HG02623 (cell line): ENCODE measurements at regions not wholly inside any gene's neighbourhood (a gene's known extent, or its start where the extent isn't known, plus 50 kb on each side); places are given as distances from the start of the nearest gene placed in this dataset.
"Not testable (repeated sequence)": the region's sequence is repeated elsewhere in the genome, so short reads cannot be mapped to it uniquely, and the experiment has no call there.

Experiments
- ATAC-seq: cut with Tn5 transposase; IDR thresholded peaks from one replicate; pipeline ENCODE4 v1.9.1; 2021; ENCODE audit warnings: moderate library complexity; ENCODE audit not compliant: unreplicated experiment

- ATAC-seq, result no peak
Observed at GRCh38 chr16:65716737-65717700, 595.2 kb upstream of the CDH11 start.

GRCh38 chr16:65713181-65713808 is 591.4 kb upstream of the CDH11 start:
- no peak for ATAC-seq

- ATAC-seq, result no peak
Observed at GRCh38 chr16:65710107-65710506, 588.2 kb upstream of the CDH11 start.

- ATAC-seq, result no peak
Observed at GRCh38 chr16:65704866-65705265, 583.0 kb upstream of the CDH11 start.

- ATAC-seq, result no peak
Observed at GRCh38 chr16:65702707-65703402, 581.0 kb upstream of the CDH11 start.

- ATAC-seq, result no peak
Observed at GRCh38 chr16:65700596-65700995, 578.7 kb upstream of the CDH11 start.

- no peak for ATAC-seq
Observed at GRCh38 chr16:65698791-65699321, 577.0 kb upstream of the CDH11 start.

- ATAC-seq, result no peak
Observed at GRCh38 chr16:65697521-65697920, 575.7 kb upstream of the CDH11 start.

- ATAC-seq, result no peak
Observed at GRCh38 chr16:65697065-65697464, 575.2 kb upstream of the CDH11 start.

- ATAC-seq, result not testable (repeated sequence)
Observed at GRCh38 chr16:65691846-65692245, 570.0 kb upstream of the CDH11 start.

GRCh38 chr16:65689726-65690125 is 567.9 kb upstream of the CDH11 start:
- ATAC-seq, result no peak

GRCh38 chr16:65688301-65688700 is 566.4 kb upstream of the CDH11 start:
- no peak for ATAC-seq

GRCh38 chr16:65684230-65684629 is 562.4 kb upstream of the CDH11 start:
- ATAC-seq, result no peak

GRCh38 chr16:65681406-65681805 is 559.5 kb upstream of the CDH11 start:
- ATAC-seq, result no peak

GRCh38 chr16:65679785-65680184 is 557.9 kb upstream of the CDH11 start:
- ATAC-seq, result no peak

GRCh38 chr16:65675161-65675560 is 553.3 kb upstream of the CDH11 start:
- no peak for ATAC-seq

GRCh38 chr16:65672960-65673359 is 551.1 kb upstream of the CDH11 start:
- ATAC-seq, result no peak

- no peak for ATAC-seq
Observed at GRCh38 chr16:65671071-65671470, 549.2 kb upstream of the CDH11 start.

GRCh38 chr16:65668064-65668595 is 546.3 kb upstream of the CDH11 start:
- no peak for ATAC-seq

- ATAC-seq, result no peak
Observed at GRCh38 chr16:65667011-65667578, 545.2 kb upstream of the CDH11 start.
